ENCODE measurements at regions not wholly inside any gene's neighbourhood (a gene's known extent, or its start where the extent isn't known, plus 50 kb on each side); places are given as distances from the start of the nearest gene placed in this dataset.

DNA sequence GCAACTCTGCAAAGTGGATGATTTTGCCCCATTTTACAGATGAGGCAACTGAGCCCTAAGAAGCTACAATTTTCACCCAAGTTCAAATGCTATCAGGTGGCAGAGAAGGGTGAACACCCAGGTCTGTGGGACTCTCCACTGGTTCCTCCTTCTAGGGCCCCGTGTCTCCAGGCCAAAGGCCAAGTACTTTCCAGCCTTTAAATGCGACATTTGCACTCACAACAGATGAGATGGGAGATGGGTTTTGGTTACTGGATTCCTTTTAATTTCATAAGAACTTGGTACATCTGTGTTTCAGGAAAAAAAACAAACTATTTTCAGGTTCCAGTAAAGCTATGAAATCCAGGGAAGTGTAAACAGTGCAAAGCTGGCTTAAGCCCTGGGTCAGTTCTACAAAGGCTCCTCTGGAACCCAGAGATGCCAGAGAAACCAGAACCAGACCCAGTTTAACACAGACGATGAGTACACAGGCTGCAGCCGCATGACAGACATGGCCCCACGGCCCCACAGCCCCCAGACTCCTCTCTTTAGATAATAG is 361.7 kb downstream of the ANAPC1 start:
- POLR2A ChIA-PET (ENCODE audit: unreplicated experiment): no interaction called here
- Histone ChIP-seq H2BK5ac (ENCODE audit: low read depth, low read length, poor library complexity, severe bottlenecking) (peak overlapping the region; percentile 18), H4K20me1 (ENCODE audit: insufficient read depth, low read length) (no peaks in the 10 kb centered on the region; the same call in 1 of the 2 replicates), H3K14ac (replicated peaks; ENCODE audit: low read depth, low read length) (peak overlapping the region; percentile 49), H3K18ac (ENCODE audit: low read depth, low read length) (peak overlapping the region; percentile 95), H2AFZ (replicated peaks; ENCODE audit: low read length, poor library complexity) (no peak overlapping the region), H2BK20ac (ENCODE audit: low read depth, low read length) (peak overlapping the region; percentile 90), H2AK5ac (ENCODE audit: low read depth, low read length) (peak overlapping the region; percentile 77), H3K4me1 (ENCODE audit: control insufficient read depth, insufficient read depth, low read length) (peaks cover 24% of the 10 kb centered on the region), H2AK9ac (replicated peaks; ENCODE audit: low read depth, low read length, poor library complexity) (no peak overlapping the region), H3K4ac (ENCODE audit: low read depth, low read length) (peak overlapping the region; percentile 88), H4K5ac (ENCODE audit: low read depth, low read length) (peak overlapping the region; percentile 92), H2BK120ac (ENCODE audit: low read depth, low read length) (peak overlapping the region; percentile 87), H3K79me1 (ENCODE audit: low read depth in 1 of 2, low read length in 2 of 2) (peaks cover 0 to 6% of the 10 kb centered on the region in 2 experiments; a peak in 1 of 4 replicates), H3K27me3 (ENCODE audit: control insufficient read depth, insufficient read depth, low read length) (no peaks in the 10 kb centered on the region; the same call in 1 of the 2 replicates), H3K9me3 (ENCODE audit: control insufficient read depth, insufficient read depth, low read length) (no peaks in the 10 kb centered on the region), H3K9ac (ENCODE audit: low read depth, low read length) (no peak overlapping the region; the same call in 1 of the 2 replicates), H3K9me1 (ENCODE audit: insufficient read depth, low read length) (peaks cover 6% of the 10 kb centered on the region; the same call in 1 of the 2 replicates), H3K36me3 (ENCODE audit: control insufficient read depth, insufficient read depth, low read length) (no peaks in the 10 kb centered on the region), H3K27ac (ENCODE audit: insufficient read depth, low read length) (peak overlapping the region; percentile 74; the same call in 1 of the 2 replicates), H3K23ac (ENCODE audit: low read depth, low read length) (peak overlapping the region; percentile 60), H4K91ac (ENCODE audit: insufficient read depth, low read depth, low read length) (peak overlapping the region; percentile 86), H4K8ac (ENCODE audit: low read depth in 2 of 2, low read length in 2 of 2) (peak overlapping the region; percentile 66 to 69; a peak in 3 of 4 replicates), H3K56ac (ENCODE audit: extremely low read depth, insufficient read depth, low read length) (peak overlapping the region; percentile 41; the same call in 1 of the 2 replicates), H2BK15ac (ENCODE audit: low read depth, low read length) (peak overlapping the region; percentile 91; the same call in 2 of the 3 replicates), H3K4me3 (ENCODE audit: insufficient read depth, low read depth, low read length) (no peak overlapping the region), H3K4me2 (ENCODE audit: low read depth, low read length) (peak overlapping the region; percentile 51)
- DNase-seq: peak; percentile 81
- intact Hi-C loops (cut with micrococcal nuclease): no loop called here
- dilution Hi-C loops (cut with HindIII; ENCODE audit: low sequenced_read_pairs, unreplicated experiment): no loop called here
- in situ Hi-C loops (cut with MboI; ENCODE audit: low sequenced_read_pairs): no loop called here
- no CpG with 5 or more reads among the region's 5 CpGs for WGBS, 2 experiments (ENCODE audit: extremely low coverage in 2 of 2, insufficient read length in 1 of 2)
- TF ChIP-seq NFE2L2 (IDR thresholded peaks at IDR 0.05; ENCODE audit: low read depth, low read length): no peak
- TF ChIP-seq CHD1 (IDR thresholded peaks at IDR 0.05; ENCODE audit: low read depth, low read length): no peak
- peak; percentile 61 for TF ChIP-seq CEBPB (IDR thresholded peaks at IDR 0.05; ENCODE audit: low read depth, low read length)
- TF ChIP-seq BHLHE40 (IDR thresholded peaks at IDR 0.05; ENCODE audit: low read depth, low read length): no peak
- TF ChIP-seq MAZ (IDR thresholded peaks at IDR 0.05; ENCODE audit: borderline replicate concordance, low read depth, low read length): no peak
- TF ChIP-seq RCOR1 (IDR thresholded peaks at IDR 0.05; ENCODE audit: insufficient replicate concordance, low read length): peak; percentile 60
- TF ChIP-seq, protein P1, sequence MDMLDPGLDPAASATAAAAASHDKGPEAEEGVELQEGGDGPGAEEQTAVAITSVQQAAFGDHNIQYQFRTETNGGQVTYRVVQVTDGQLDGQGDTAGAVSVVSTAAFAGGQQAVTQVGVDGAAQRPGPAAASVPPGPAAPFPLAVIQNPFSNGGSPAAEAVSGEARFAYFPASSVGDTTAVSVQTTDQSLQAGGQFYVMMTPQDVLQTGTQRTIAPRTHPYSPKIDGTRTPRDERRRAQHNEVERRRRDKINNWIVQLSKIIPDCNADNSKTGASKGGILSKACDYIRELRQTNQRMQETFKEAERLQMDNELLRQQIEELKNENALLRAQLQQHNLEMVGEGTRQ (IDR thresholded peaks at IDR 0.05; ENCODE audit: low read depth, low read length): no peak
- TF ChIP-seq FOS (IDR thresholded peaks at IDR 0.05; ENCODE audit: low read depth, low read length): peak; percentile 16; the same call in 1 of the 2 replicates
- CTCF ChIA-PET: no interaction called here
- peak; percentile 83 for ATAC-seq (ENCODE audit: low read depth)
- no TSS peak for BruUV-seq (replicated peaks)
